ENCODE measurements at regions not wholly inside any gene's neighbourhood (a gene's known extent, or its start where the extent isn't known, plus 50 kb on each side); places are given as distances from the start of the nearest gene placed in this dataset.
"Not testable (repeated sequence)": the region's sequence is repeated elsewhere in the genome, so short reads cannot be mapped to it uniquely, and the experiment has no call there.

DNA sequence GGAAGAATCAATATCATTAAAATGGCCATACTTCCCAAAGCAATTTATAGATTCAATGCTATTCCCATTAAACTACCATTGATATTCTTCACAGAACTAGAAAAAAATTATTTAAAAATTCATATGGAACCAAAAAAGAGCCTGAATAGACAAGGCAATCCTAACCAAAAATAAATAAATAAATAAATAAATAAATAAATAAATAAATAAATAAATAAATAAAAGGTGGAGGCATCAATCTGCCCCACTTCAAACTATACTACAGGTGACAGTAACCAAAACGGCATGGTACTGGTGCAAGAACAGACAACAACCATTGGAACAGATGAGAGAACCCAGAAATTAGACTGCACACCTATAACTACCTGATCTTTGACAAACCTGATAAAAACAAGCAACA, 598.5 kb upstream of the GRM3 start:
- TF ChIP-seq, protein P1, sequence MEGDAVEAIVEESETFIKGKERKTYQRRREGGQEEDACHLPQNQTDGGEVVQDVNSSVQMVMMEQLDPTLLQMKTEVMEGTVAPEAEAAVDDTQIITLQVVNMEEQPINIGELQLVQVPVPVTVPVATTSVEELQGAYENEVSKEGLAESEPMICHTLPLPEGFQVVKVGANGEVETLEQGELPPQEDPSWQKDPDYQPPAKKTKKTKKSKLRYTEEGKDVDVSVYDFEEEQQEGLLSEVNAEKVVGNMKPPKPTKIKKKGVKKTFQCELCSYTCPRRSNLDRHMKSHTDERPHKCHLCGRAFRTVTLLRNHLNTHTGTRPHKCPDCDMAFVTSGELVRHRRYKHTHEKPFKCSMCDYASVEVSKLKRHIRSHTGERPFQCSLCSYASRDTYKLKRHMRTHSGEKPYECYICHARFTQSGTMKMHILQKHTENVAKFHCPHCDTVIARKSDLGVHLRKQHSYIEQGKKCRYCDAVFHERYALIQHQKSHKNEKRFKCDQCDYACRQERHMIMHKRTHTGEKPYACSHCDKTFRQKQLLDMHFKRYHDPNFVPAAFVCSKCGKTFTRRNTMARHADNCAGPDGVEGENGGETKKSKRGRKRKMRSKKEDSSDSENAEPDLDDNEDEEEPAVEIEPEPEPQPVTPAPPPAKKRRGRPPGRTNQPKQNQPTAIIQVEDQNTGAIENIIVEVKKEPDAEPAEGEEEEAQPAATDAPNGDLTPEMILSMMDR (IDR thresholded peaks at IDR 0.05), result not testable (repeated sequence)
- not testable (repeated sequence) for TF ChIP-seq POLR2A, EP300, POLR2AphosphoS5 (IDR thresholded peaks at IDR 0.05)
